ENCODE measurements at regions not wholly inside any gene's neighbourhood (a gene's known extent, or its start where the extent isn't known, plus 50 kb on each side); places are given as distances from the start of the nearest gene placed in this dataset.

GRCh38 chr9:96164268-96164683 is 137.7 kb downstream of the HSD17B3 start:
- Mint-ChIP-seq H3K4me1 (no peaks in the 10 kb centered on the region), H3K4me3 (no peak overlapping the region), H3K27me3 (no peaks in the 10 kb centered on the region), H3K27ac (no peak overlapping the region), H3K9me3 (peaks cover 0 to 24% (median 5%) of the 10 kb centered on the region in 7 donors), H3K36me3 (no peaks in the 10 kb centered on the region)
- ATAC-seq (ENCODE audit: low read depth in 2 of 2) (no peak), DNase-seq (no peak)

GRCh38 chr9:96163712-96164111 is 138.3 kb downstream of the HSD17B3 start:
- H3K27ac Mint-ChIP-seq = no peak overlapping the region
- no peak for DNase-seq

GRCh38 chr9:96163161-96163560 is 138.8 kb downstream of the HSD17B3 start:
- no peak overlapping the region for H3K4me3 Mint-ChIP-seq
- H3K4me1 Mint-ChIP-seq = no peaks in the 10 kb centered on the region
- DNase-seq = no peak
- no peaks in the 10 kb centered on the region for H3K36me3 Mint-ChIP-seq
- H3K9me3 Mint-ChIP-seq = peaks cover 0 to 24% (median 5%) of the 10 kb centered on the region in 7 donors
- no peaks in the 10 kb centered on the region for H3K27me3 Mint-ChIP-seq
- no peak for ATAC-seq (ENCODE audit: low read depth in 2 of 2)
- no peak overlapping the region for H3K27ac Mint-ChIP-seq

More at GRCh38 chr9:96163712-96164111, 138.3 kb downstream of the HSD17B3 start:
- Mint-ChIP-seq H3K4me1 (no peaks in the 10 kb centered on the region), H3K27me3 (no peaks in the 10 kb centered on the region), H3K4me3 (no peak overlapping the region), H3K36me3 (no peaks in the 10 kb centered on the region), H3K9me3 (peaks cover 0 to 24% (median 5%) of the 10 kb centered on the region in 7 donors)
- ATAC-seq (ENCODE audit: low read depth in 2 of 2) = no peak

GRCh38 chr9:96161819-96162218 is 140.2 kb downstream of the HSD17B3 start:
- DNase-seq (no peak), ATAC-seq (ENCODE audit: low read depth in 2 of 2) (no peak)
- H3K4me1 Mint-ChIP-seq = peaks cover 0 to 5% (median 0%) of the 10 kb centered on the region in 3 donors
- H3K27me3 Mint-ChIP-seq = peaks cover 0 to 10% (median 0%) of the 10 kb centered on the region in 3 donors
- H3K36me3 Mint-ChIP-seq = no peaks in the 10 kb centered on the region
- H3K4me3 Mint-ChIP-seq = no peak overlapping the region
- H3K27ac Mint-ChIP-seq = no peak overlapping the region
- peaks cover 0 to 17% (median 4%) of the 10 kb centered on the region in 7 donors for H3K9me3 Mint-ChIP-seq

- Mint-ChIP-seq H3K36me3 (no peaks in the 10 kb centered on the region), H3K9me3 (peaks cover 0 to 11% (median 4%) of the 10 kb centered on the region in 7 donors), H3K4me3 (no peak overlapping the region), H3K27ac (no peak overlapping the region), H3K4me1 (peaks cover 0 to 5% (median 0%) of the 10 kb centered on the region in 3 donors), H3K27me3 (peaks cover 0 to 10% (median 0%) of the 10 kb centered on the region in 3 donors)
- DNase-seq = no peak
- no peak for ATAC-seq (ENCODE audit: low read depth in 2 of 2)
Measured at GRCh38 chr9:96160866-96161265, 141.1 kb downstream of the HSD17B3 start.

- no peaks in the 10 kb centered on the region for H3K36me3 Mint-ChIP-seq
- peaks cover 0 to 11% (median 4%) of the 10 kb centered on the region in 7 donors for H3K9me3 Mint-ChIP-seq
- H3K4me3 Mint-ChIP-seq = no peak overlapping the region
- no peak for ATAC-seq (ENCODE audit: low read depth in 2 of 2)
- H3K27me3 Mint-ChIP-seq = peaks cover 0 to 10% (median 0%) of the 10 kb centered on the region in 3 donors
- H3K27ac Mint-ChIP-seq = no peak overlapping the region
- DNase-seq = no peak
- H3K4me1 Mint-ChIP-seq = peaks cover 0 to 5% (median 0%) of the 10 kb centered on the region in 3 donors
Measured at GRCh38 chr9:96160168-96160567, 141.8 kb downstream of the HSD17B3 start.

- H3K27ac Mint-ChIP-seq = no peak overlapping the region
Measured at GRCh38 chr9:96159596-96159995, 142.4 kb downstream of the HSD17B3 start.

GRCh38 chr9:96158909-96159575 is 142.9 kb downstream of the HSD17B3 start:
- no peak for DNase-seq
- Mint-ChIP-seq H3K9me3 (peaks cover 0 to 11% (median 2%) of the 10 kb centered on the region in 7 donors), H3K27me3 (peaks cover 0 to 10% (median 0%) of the 10 kb centered on the region in 3 donors), H3K4me1 (peaks cover 0 to 5% (median 0%) of the 10 kb centered on the region in 3 donors), H3K27ac (no peak overlapping the region), H3K36me3 (no peaks in the 10 kb centered on the region), H3K4me3 (no peak overlapping the region)
- ATAC-seq (ENCODE audit: low read depth in 2 of 2) = no peak

More at GRCh38 chr9:96159596-96159995, 142.4 kb downstream of the HSD17B3 start:
- DNase-seq (no peak), ATAC-seq (ENCODE audit: low read depth in 2 of 2) (no peak)
- H3K27me3 Mint-ChIP-seq = peaks cover 0 to 10% (median 0%) of the 10 kb centered on the region in 3 donors
- peaks cover 0 to 5% (median 0%) of the 10 kb centered on the region in 3 donors for H3K4me1 Mint-ChIP-seq
- no peak overlapping the region for H3K4me3 Mint-ChIP-seq
- H3K9me3 Mint-ChIP-seq = peaks cover 0 to 11% (median 4%) of the 10 kb centered on the region in 7 donors
- no peaks in the 10 kb centered on the region for H3K36me3 Mint-ChIP-seq

GRCh38 chr9:96158147-96158546 is 143.8 kb downstream of the HSD17B3 start:
- ATAC-seq (ENCODE audit: low read depth in 2 of 2) (no peak), DNase-seq (no peak)
- no peak overlapping the region for H3K27ac Mint-ChIP-seq
- peaks cover 0 to 5% (median 0%) of the 10 kb centered on the region in 3 donors for H3K4me1 Mint-ChIP-seq
- no peak overlapping the region for H3K4me3 Mint-ChIP-seq
- peaks cover 0 to 11% (median 2%) of the 10 kb centered on the region in 7 donors for H3K9me3 Mint-ChIP-seq
- no peaks in the 10 kb centered on the region for H3K36me3 Mint-ChIP-seq
- peaks cover 0 to 10% (median 0%) of the 10 kb centered on the region in 3 donors for H3K27me3 Mint-ChIP-seq

- peaks cover 0 to 11% (median 2%) of the 10 kb centered on the region in 7 donors for H3K9me3 Mint-ChIP-seq
- H3K4me3 Mint-ChIP-seq = no peak overlapping the region
- DNase-seq (no peak), ATAC-seq (ENCODE audit: low read depth in 2 of 2) (no peak)
- H3K36me3 Mint-ChIP-seq = no peaks in the 10 kb centered on the region
- H3K27ac Mint-ChIP-seq = no peak overlapping the region
- peaks cover 0 to 10% (median 3%) of the 10 kb centered on the region in 3 donors for H3K27me3 Mint-ChIP-seq
- peaks cover 0 to 5% (median 0%) of the 10 kb centered on the region in 3 donors for H3K4me1 Mint-ChIP-seq
Measured at GRCh38 chr9:96157675-96158074, 144.3 kb downstream of the HSD17B3 start.

GRCh38 chr9:96156171-96156974 is 145.6 kb downstream of the HSD17B3 start:
- ATAC-seq (ENCODE audit: low read depth in 2 of 2) (no peak), DNase-seq (no peak)
- Mint-ChIP-seq H3K4me3 (no peak overlapping the region), H3K27me3 (peaks cover 0 to 10% (median 3%) of the 10 kb centered on the region in 3 donors), H3K4me1 (peaks cover 0 to 5% (median 0%) of the 10 kb centered on the region in 3 donors), H3K36me3 (no peaks in the 10 kb centered on the region), H3K9me3 (peaks cover 0 to 4% (median 2%) of the 10 kb centered on the region in 7 donors), H3K27ac (no peak overlapping the region)

GRCh38 chr9:96154081-96154480 is 147.9 kb downstream of the HSD17B3 start:
- H3K27me3 Mint-ChIP-seq = peaks cover 0 to 12% (median 10%) of the 10 kb centered on the region in 3 donors
- peaks cover 12 to 17% (median 13%) of the 10 kb centered on the region in 3 donors for H3K4me1 Mint-ChIP-seq

GRCh38 chr9:96152550-96152949 is 149.4 kb downstream of the HSD17B3 start:
- no peaks in the 10 kb centered on the region for H3K36me3 Mint-ChIP-seq
- H3K27ac Mint-ChIP-seq = no peak overlapping the region

More at GRCh38 chr9:96154081-96154480, 147.9 kb downstream of the HSD17B3 start:
- Mint-ChIP-seq H3K9me3 (peaks cover 0 to 4% (median 0%) of the 10 kb centered on the region in 7 donors), H3K4me3 (no peak overlapping the region), H3K27ac (no peak overlapping the region), H3K36me3 (no peaks in the 10 kb centered on the region)
- no peak for DNase-seq
- no peak for ATAC-seq (ENCODE audit: low read depth in 2 of 2)

More at GRCh38 chr9:96152550-96152949, 149.4 kb downstream of the HSD17B3 start:
- Mint-ChIP-seq H3K4me1 (peaks cover 9 to 17% (median 13%) of the 10 kb centered on the region in 3 donors), H3K9me3 (peaks cover 0 to 2% (median 0%) of the 10 kb centered on the region in 7 donors), H3K27me3 (peaks cover 0 to 12% (median 4%) of the 10 kb centered on the region in 3 donors), H3K4me3 (no peak overlapping the region)
- DNase-seq (no peak), ATAC-seq (ENCODE audit: low read depth in 2 of 2) (no peak)
